ENCODE measurements at regions not wholly inside any gene's neighbourhood (a gene's known extent, or its start where the extent isn't known, plus 50 kb on each side); places are given as distances from the start of the nearest gene placed in this dataset.
A peak's percentile ranks its signal among the peaks of the same experiment; 100 is the strongest.

DNA sequence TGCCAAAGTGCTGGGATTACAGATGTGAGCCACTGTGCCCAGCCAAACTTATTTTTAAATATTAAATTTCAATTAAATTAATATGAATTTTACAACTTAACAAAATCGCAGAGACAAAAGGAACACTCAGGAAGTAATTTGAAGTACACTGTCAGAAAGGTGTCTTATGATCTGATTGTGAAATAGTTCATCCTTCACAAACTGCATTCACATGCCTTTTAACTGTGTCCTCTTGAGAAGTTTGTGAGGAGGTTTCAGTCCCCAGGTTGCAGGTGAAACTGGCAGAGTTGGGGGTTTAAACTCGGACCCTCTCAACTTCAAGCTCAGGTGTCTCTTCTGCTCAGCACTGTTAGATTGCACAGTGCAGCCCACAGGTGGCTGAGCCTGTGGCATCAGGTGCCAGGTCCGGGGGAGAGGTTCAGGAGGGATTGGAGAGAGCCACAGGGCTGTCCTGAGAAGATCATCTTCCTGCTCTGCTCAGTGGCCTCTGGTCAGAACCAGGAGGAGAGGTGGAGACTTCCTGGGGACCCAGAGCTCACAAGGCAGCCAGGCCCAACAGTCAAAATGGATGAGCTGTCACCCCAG lies 152.3 kb upstream of the RAB4A start:
- H3K4me3 ChIP-seq = no peak overlapping the region
- H3K36me3 ChIP-seq = no peaks in the 10 kb centered on the region
- H3K27me3 ChIP-seq = no peaks in the 10 kb centered on the region
- H3K4me1 ChIP-seq = peaks cover 0 to 17% (median 0%) of the 10 kb centered on the region in 4 donors
- DNase-seq = no peak
- no peaks in the 10 kb centered on the region for H3K9me3 ChIP-seq
- H3K27ac ChIP-seq = peak overlapping the region in 1 of 4 donors; percentile 69
- TF ChIP-seq, protein P1, sequence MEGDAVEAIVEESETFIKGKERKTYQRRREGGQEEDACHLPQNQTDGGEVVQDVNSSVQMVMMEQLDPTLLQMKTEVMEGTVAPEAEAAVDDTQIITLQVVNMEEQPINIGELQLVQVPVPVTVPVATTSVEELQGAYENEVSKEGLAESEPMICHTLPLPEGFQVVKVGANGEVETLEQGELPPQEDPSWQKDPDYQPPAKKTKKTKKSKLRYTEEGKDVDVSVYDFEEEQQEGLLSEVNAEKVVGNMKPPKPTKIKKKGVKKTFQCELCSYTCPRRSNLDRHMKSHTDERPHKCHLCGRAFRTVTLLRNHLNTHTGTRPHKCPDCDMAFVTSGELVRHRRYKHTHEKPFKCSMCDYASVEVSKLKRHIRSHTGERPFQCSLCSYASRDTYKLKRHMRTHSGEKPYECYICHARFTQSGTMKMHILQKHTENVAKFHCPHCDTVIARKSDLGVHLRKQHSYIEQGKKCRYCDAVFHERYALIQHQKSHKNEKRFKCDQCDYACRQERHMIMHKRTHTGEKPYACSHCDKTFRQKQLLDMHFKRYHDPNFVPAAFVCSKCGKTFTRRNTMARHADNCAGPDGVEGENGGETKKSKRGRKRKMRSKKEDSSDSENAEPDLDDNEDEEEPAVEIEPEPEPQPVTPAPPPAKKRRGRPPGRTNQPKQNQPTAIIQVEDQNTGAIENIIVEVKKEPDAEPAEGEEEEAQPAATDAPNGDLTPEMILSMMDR (IDR thresholded peaks at IDR 0.05) = no peak

DNA sequence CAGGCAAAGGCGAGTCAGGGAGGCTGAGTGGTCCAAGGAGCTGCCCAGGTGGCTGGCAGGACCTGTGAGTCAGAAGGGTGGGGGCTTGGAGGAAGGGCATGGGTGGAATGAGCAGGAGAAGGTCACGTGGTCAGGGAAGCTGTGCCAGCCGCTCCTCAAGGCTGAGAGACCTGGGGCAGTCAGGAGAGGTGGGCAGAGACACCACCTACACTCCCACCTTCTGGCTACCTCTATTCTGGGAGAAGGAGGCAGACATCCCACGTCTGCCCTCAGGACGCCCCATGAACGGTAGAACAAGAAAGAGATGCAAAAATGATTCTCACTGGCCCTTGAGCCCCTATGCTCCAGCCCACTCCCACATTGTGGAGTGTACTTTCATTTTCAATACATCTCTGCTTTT lies 151.8 kb upstream of the RAB4A start:
- no peaks in the 10 kb centered on the region for H3K36me3 ChIP-seq
- no peaks in the 10 kb centered on the region for H3K27me3 ChIP-seq
- H3K4me3 ChIP-seq = no peak overlapping the region
- no peak for TF ChIP-seq POLR2A (IDR thresholded peaks at IDR 0.05)
- TF ChIP-seq, protein P1 (IDR thresholded peaks at IDR 0.05) = no peak
- peaks cover 0 to 17% (median 0%) of the 10 kb centered on the region in 4 donors for H3K4me1 ChIP-seq
- H3K9me3 ChIP-seq = no peaks in the 10 kb centered on the region
- no peak for DNase-seq
- no peak overlapping the region for H3K27ac ChIP-seq

DNA sequence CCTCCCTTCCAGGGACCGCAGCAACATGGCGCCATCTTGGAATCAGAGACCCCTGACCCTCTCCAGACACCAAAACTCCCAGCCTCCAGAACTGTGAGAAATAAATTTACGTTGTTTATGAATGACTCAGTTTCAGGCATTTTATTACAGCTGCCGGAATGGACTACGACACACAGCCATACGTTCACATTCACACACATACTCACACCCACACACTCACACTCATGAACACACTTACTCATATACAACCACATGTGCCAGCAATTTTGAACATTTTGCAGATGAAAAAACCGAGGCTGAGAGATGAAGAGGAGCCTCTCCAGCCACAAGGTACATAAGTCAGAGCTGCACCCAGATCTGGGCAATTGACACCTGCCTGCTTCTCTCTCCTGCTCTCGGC lies 151.0 kb upstream of the RAB4A start:
- Histone ChIP-seq H3K27ac (no peak overlapping the region), H3K36me3 (no peaks in the 10 kb centered on the region), H3K27me3 (no peaks in the 10 kb centered on the region), H3K4me3 (no peak overlapping the region), H3K9me3 (no peaks in the 10 kb centered on the region), H3K4me1 (peaks cover 0 to 10% (median 0%) of the 10 kb centered on the region in 4 donors)
- no peak for DNase-seq
- TF ChIP-seq POLR2A (IDR thresholded peaks at IDR 0.05) = no peak
- TF ChIP-seq, protein P1 (IDR thresholded peaks at IDR 0.05) = no peak

DNA sequence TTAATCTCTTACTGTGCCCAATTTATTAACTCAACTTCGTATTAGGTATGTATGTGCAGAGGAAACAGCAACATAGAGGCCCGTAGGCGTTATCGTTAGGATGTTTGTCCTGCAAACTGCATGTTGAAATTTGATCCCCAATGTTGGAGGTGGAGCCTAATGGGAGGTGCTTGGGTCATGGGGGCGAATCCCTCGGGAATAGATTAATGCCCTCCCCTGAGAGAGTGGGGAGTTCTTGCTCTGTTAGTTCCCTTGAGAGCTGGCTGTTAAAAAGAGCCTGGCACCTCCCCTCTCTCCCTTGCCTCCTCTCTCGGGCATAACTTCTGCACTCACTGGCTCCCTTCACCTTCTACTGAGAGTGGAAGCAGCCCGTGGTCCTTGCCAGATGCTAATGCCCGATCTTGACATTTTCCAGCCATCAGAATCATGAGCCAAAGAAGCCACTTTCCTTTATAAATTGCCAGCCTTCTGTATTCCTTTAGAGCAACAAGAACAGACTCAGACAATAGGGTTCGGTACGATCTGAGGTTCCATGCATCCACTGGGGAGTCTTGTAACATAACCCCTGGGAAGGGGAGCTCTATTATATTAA lies 149.0 kb upstream of the RAB4A start:
- Histone ChIP-seq H3K4me1 (peaks cover 0 to 6% (median 0%) of the 10 kb centered on the region in 4 donors), H3K4me3 (no peak overlapping the region), H3K27ac (no peak overlapping the region), H3K9me3 (no peaks in the 10 kb centered on the region), H3K36me3 (no peaks in the 10 kb centered on the region), H3K27me3 (no peaks in the 10 kb centered on the region)
- TF ChIP-seq, protein P1 (IDR thresholded peaks at IDR 0.05) = no peak
- TF ChIP-seq POLR2A (IDR thresholded peaks at IDR 0.05) = no peak
- no peak for DNase-seq

DNA sequence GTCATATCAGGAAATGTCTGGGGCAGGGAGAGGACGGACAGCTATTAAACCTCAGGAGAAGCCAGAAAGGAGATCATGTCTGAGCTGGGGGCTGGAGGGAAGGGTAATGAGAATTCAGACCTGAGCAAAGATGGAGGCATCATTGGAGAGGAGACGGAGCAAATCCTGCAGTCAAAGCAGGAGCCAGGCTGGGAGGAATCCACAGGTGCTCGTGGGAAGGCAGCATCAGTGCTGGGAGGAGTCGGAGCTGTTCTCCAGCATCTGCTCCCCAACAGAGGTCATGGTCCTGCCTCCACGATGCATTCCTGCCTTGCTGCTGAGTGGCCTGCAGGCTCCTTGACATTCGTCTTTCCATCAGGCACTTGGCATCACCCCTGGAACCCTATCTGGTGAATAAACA lies 148.3 kb upstream of the RAB4A start:
- H3K36me3 ChIP-seq = no peaks in the 10 kb centered on the region
- no peaks in the 10 kb centered on the region for H3K9me3 ChIP-seq
- H3K4me3 ChIP-seq = no peak overlapping the region
- TF ChIP-seq POLR2A (IDR thresholded peaks at IDR 0.05) = no peak
- TF ChIP-seq, protein P1 (IDR thresholded peaks at IDR 0.05) = no peak
- no peaks in the 10 kb centered on the region for H3K27me3 ChIP-seq
- DNase-seq = no peak
- peaks cover 0 to 6% (median 0%) of the 10 kb centered on the region in 4 donors for H3K4me1 ChIP-seq
- no peak overlapping the region for H3K27ac ChIP-seq

Data from Peyer's patch (tissue), 4 donors.